Activated CD8-positive, alpha-beta memory T cell treated with anti-CD3 and anti-CD28 coated beads for 24 hours (primary cell): ENCODE measurements at regions not wholly inside any gene's neighbourhood (a gene's known extent, or its start where the extent isn't known, plus 50 kb on each side); places are given as distances from the start of the nearest gene placed in this dataset.

Experiments used
- DNase-seq: peaks from one replicate; pipeline ENCODE4 v3.0.0-alpha.2; 2020

DNA sequence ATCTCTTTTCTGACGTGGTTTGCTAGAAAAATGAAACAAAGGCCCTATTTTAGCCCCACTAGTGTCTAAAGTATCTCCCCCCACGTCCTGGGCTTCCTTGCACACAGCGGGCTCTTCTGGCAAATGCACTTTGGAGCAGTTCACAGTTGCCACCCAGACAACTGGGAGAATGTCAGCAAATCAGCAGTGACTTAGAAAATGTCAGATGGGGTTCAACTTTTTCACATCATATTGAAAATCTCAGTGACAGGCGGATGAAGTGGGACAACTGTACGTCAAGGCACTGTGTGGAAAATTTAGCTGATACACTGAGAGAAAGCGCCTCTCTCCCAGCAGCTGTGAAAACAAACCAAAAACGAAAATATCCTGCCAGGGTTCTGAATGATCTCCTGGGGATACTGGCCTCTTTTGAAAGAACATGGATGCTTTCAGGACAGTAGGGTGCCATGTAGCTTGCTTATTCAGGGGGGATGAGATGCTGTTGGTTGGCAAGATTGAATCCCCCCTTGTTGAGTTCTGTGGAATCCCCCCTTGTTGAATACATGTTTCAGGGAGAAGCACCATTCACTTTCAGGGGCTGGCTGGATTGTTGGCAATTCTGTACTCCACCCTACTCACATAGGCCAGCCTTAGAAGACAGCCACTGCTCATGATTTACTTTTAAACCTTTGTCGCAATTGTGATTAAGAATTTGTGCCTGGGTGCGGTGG, 372.8 kb upstream of the CELF2 start:
- no peak for DNase-seq

DNA sequence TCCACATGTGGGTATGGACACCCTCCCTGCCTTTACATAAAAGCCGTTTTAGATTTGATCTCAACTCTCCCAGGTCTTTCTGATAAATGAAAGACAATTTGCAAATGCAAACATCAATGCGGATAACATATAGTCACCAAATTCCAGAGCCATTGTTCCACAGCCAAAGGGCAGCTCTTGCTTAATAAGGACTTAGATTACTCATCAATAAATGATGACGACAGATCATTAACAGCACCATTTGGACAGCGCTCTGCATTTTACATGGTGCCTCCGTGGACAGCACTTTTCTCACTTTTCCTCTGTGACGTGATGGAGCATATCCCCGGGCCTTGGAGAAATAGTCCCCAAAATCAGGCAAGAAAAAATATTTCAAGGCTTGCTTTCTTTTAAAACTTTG, 370.3 kb upstream of the CELF2 start:
- no peak for DNase-seq

DNA sequence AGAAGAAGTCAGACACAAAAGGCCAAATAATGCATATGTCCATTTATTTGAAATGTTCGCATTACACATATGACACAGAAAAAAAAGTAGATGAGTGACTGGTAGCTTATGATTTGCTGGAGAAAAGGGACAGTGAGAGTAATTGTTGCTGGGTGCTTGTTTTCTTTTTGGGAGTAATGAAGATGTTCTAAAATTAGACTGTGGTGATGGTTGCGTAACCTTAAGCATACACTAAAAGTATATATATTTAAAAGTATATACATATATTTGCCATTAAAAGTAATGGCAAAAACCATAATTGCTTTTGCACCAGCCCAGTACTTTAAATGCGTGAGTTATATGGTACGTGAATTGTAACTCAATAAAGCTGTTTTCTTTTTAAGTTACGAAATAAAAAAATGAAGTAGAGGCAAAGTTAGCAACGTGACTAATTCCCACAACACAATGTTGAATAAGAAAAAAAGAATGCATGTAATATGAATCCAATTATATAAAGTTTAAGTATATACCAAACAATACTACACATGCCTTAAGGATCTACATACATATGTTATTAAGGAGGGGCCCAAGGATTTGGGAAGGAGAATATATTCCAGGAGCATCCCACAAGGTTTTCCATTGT, 360.4 kb upstream of the CELF2 start:
- DNase-seq = no peak

DNA sequence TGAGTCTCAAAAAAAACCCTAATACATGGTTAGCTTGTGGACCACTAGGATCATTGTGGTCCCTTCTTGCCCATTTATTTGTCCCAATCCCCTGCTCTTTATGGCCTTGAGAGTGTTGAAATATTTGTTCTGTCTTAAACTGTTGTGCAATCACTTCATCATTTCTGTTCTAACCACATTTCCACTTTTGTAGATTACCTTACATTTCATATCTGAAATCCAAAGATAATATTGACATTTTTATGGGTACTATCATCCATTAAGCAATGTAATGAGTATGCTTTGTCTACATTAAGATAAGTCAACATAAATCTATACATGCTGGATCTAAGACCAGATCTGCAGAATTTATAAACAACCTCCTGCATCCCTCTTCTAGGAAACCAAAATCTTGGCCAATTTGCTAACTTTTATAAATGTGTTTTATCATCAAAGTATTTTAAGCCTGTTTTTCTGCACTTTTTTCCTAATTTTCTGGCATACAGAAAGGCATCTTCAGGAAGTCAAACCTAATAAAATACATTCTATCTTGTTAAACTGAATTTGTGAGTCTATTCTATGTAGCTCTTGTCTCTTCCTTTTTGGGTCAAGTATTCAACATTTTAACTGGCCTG, 359.4 kb upstream of the CELF2 start:
- no peak for DNase-seq

DNA sequence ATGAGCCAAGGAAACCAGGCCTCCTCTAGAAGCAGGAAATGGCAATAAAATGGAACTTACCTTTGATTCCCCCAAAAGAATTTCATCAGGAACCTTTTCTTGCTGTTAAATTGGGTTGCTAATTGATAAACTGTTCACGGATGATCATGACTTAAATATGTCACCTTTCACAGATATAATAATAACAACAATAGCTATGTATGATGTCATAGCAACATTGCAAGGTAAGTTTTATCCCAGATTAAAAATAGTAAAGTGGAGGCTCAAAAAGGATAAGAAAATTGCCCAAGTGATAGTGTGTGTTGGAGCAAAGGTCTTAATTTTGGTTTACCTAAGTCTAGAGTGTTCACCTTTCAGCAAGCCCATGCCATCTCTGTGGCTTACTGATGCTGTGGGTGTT, 357.6 kb upstream of the CELF2 start:
- DNase-seq = no peak

DNA sequence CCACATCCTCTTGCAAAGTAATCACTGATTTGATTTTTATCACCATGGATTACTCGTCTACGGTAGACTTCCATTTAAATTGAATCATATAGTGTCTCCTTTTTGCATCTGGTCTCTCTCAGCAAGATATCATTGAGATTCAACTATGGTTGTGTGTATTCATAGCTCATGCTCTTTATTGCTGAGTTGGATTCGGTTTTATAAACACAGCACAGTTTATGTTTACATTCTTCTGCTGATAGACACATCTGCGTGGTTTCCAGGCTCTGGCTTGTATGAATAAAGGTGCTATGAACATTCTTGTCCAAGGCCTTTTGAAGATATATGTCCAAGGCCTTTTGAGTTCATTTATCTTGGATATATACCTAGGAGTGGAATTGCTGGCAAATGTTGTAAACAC, 356.5 kb upstream of the CELF2 start:
- DNase-seq = no peak

DNA sequence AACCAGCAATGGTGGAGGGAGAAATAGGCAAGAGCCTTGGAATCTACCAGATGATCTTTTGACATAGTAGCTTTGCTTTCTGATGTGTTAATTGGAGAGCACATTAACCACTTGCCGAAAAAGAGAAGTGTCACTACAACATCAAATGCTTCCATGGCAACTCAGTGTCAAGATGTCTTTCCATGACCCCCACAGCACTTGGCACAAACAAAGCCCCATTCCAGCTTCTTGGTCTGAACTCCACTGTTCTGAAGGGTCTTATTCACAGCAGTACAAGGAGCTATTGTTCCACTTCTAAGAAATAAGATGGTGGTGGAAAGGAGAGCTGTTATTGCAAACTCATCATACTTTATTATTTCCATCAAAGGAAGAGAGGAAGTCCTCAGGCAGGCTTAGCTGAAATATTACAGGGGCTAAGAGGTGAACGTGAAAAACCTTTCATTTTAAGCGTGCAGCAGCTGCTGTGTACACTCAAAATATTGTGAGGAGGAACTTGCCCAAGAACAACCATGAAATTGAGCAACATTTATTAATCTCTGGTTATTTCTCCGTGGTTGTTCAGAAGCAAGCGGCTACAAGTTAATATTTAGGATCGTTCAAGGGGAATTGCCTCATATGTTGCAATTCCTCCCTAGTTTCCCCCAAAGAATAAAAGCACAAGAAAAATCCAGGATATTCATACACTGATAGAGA, 354.8 kb upstream of the CELF2 start:
- no peak for DNase-seq

DNA sequence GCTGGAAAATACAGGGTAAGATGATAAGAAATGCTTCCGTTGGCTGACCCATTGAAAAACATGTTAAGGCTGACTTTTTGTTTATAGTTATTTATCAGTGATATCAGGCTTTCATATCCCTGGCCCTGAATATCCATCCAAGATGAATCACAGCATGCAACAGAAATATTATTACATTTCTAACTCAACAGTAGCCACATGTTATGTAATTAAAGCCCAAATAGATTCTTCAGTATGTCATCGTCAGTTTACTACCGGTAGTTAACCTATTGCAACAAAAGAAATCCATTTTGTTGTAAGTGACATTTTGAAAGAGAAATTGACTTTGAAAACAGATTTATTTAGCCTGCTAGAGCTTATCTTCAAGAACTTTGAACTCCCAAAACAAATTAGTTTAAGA, 354.1 kb upstream of the CELF2 start:
- no peak for DNase-seq

DNA sequence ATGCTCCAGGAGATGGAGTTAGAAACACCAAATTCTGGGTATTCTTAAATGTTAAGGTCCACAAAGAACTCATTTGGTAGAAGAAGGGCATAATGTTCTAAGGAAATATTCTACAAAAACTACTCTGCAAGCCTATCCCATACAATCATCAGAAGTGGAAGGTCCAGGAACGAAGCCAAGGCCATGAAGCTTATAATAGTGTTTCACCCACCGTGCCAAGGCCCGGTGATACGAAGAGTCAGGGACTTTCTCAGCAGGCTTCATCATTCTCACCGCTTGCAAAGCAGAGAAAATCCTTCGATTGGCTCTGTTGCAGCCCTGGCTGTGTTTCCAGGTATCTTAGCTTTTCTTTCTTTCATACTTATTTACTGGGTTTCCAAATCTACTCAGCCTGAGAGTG, 351.9 kb upstream of the CELF2 start:
- no peak for DNase-seq

DNA sequence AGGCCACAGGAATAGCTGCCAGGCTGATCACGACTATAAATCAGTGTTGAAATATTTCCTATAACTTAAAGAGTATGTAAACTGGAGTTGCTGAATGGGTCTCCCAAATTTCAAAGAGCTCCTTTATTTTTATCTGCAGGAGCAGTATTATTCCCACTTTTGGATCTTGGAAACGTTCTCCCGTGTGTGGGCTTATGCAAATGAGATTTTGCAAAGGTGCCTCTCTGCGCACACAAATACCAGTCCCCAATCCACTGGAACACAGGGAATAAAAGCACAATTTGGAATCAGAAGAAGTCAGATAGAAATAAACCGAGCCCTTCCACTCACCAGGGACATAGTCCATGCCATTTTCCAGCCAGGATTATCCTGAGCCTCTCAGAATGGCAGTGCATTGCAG, 350.2 kb upstream of the CELF2 start:
- no peak for DNase-seq

DNA sequence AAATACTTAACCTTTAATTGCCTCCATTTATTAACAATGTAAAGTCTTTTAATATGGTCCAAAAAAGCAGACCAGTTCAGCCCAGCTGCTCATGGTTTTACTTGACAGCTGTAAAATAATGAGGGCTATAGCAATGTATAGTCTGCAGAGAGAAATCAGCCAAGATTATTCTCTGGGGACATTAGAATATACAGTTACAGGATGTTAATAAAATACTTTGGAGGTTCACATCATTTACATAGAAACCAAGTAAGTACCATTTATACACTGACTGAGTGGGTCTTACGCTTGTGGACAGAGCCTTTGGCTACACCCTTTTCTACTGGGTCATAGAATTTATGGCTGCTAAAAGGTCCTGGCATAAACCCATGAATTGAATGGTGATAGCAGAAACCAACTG, 340.7 kb upstream of the CELF2 start:
- DNase-seq = no peak

DNA sequence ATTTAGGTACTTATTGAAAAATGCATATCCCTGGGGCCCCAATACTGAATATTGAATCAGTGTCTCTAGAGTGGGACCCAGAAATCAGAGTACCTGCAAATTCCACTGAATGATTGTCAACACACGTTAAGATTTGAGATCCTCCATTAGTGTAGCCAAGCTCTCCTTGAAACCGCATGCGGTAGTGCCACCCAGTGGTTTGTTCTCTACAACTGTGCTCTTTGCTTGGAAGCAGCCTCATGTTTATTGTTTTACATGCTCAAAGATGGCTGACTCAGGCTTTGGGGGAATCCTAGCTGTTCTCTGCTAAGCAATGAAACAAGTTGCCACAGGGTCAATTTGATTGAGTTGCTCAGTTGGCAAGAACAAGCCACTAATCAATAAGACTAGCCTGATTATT, 340.2 kb upstream of the CELF2 start:
- DNase-seq = no peak

DNA sequence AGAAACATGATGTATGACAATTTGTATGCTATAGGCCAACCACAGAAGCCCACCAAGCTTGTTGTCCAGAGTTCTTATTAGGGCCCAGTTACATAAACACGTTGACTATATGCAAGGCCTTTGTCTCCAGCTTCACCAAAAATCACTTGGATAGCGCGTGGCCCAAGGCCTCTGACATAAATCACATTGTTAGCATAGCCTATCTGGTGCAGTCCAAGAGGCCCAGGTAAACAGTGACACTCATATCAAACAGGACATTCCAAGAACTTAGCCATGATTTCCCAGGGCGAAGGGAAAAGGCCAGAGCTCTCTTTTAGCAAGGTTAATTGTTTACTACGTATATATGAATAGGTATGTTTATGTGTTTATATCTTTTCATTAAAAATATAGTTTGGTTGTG, 337.2 kb upstream of the CELF2 start:
- DNase-seq = no peak

DNA sequence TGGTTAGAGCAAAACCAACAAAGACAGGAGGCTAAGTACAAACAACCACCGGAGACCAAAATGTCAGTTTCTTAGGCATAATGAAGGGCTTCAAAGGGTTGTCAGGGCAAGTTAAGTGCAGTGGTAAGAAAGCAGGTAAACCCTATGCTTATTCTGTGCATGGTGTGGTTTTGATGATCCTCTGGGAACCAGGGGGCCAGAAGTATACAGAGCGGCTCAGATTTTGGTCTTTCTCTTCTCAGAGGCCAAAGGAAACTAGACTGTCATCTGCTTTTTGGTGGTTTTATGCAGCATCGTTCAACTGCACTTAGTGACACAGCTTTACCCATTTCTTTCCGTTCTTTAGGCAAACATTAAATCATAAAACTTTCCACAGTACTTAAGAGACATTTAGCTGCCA, 332.7 kb upstream of the CELF2 start:
- DNase-seq = no peak

DNA sequence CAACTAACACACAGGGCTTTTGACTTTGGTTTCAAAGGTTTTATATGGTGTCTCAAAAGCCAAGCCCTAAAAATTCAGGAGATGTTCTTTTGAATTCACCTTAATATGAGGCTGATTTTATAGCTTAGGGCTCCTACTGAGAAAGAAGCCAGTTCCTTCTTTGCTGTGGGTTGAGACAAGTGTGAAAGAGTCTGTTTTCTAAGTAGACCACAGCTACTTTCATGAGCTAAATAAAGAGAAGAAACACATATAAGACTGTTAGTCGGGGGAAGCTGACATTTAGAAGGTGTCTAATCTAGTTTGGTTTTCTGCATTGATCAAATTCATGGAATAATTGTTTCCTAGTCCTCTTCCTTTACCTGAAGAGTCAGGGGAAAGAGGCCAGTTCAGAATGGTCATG, 332.1 kb upstream of the CELF2 start:
- no peak for DNase-seq

DNA sequence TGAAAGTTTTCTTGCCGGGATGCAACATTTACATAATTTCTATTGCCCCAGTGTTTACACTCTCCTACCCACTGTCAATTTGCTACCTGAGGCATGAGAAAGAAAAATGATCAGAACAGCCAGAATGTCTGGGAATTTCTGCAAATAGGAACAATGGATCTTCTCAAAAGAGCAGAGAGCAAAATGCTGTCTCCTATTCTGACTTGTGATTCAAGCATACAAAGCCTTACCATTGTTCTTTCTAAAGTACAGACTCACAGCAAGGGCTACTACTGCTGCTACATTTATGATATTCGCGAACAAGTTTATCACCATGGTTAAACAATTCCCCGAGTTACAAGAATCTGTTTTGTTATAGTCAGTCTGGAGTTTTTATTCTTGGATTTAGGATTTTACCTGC, 329.9 kb upstream of the CELF2 start:
- no peak for DNase-seq

DNA sequence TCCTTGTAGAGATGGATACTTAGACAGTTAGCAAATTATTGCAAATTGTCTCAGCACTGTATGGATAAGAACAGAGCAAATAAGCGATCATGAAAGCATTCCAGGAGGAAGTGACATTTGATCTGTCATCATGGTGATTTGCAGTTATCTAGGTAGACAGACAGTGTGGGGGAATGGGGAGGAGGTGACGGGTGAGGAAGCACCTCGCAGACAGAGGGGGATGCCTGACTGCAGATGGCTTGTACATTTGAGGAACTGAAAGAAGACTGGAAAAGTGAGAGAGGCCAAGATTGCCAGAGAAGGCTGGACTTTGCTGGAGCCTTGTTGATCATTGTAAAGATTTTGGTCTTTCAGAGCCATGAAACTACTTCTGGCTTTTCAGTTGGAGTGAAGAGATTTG, 318.2 kb upstream of the CELF2 start:
- DNase-seq = no peak

DNA sequence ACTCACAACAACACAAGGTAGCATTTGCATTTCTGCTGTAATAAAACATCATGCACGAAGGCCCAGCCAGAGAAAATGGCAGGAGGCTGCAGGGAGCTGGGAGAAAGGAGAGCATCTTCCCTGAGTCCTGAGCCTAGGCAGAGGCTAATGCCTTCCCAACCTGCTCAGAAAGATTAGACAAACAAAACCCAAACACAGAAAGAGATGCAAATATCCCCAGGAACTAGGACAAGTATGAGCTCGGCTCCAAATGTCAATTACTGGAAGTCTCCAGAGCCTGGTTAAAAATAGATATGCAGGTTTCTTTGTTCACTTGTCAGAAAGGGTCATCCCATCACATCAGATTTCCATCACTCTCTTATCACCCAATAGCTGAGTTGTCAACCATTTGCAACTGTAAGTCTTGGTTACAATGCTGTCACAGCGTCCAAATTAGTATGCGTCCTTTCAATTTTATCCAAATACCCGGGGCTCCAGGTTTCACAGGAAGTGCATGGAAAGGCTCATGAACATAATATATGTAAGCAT, 316.5 kb upstream of the CELF2 start:
- no peak for DNase-seq

DNA sequence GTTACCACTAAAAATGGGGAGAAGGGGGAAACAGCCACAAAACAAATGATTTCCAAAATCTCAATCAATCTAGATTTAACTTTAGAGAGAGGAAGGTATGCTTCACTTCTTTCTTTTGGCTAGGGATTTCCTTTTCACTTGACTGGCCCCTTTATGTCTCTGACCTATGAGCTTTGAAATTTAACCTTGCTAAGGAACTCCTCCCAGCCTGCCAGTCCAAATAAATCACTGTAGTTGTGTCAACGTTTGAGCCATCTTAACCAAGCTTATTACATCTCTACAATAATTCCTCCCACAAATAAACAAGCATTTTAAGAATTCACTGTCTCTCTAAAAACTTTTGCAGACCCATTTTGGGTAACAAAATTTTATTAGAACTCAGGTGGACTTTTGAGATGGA, 315.5 kb upstream of the CELF2 start:
- no peak for DNase-seq

DNA sequence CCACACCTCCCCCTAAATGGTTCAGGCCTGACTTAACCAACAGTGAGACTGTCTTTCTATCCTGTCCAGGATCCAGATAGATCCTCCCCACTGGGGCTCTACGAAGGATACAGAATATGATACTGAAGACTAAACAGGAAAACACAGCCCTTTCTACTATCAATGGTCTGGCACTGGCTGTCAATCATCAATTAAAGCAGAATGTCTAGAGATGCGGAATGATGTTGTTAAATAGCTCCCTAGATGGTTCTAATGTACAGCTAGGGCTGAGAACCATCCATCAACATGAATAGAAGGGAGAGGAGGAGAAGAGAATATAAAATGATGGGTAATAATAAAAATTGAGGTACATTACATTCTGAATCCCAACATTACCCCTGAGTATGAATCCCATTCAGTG, 314.3 kb upstream of the CELF2 start:
- no peak for DNase-seq

DNA sequence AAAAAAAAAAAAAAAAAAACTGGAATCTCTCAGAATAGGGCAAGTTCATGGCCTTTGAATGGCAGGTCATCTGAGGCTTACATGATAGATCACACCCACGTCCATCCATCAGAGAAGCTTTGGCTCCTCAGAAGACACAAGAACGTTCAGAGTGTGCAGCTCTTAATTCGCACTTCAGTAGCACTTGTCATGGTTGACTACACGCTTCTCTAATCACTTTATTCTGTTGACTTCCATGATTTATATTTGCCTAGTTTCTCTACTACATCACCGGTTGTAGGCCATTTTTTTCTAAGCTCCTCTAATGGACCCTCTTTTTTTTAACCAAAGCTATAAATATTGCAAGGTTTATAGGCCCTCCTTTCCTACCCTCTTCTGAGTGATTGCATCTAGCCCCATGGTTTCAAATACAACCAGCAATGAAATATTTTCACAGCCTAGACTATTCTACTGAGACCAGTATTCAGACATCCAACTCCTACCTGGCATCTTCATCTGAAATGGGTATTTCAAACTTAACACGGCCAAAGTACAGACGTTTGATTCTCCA, 305.4 kb upstream of the CELF2 start:
- DNase-seq = no peak

DNA sequence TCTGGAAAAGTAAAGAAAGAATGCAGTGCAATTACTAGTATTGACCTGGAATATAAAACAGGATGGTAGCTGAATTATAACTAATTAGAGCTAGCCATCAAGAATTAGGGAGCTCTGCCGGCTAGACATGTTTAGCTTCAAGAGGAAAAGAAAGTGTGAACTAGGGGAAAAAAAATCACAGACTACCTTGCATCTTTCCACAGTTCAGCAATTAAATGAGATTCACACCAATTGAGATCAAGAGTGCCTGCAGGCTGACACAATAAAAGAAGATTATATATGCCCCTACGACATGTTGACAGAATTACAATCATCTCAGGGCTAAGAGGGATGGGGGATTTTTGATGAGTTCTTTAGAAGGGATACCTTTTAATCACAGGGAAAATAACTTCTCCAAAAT, 303.3 kb upstream of the CELF2 start:
- DNase-seq = no peak

DNA sequence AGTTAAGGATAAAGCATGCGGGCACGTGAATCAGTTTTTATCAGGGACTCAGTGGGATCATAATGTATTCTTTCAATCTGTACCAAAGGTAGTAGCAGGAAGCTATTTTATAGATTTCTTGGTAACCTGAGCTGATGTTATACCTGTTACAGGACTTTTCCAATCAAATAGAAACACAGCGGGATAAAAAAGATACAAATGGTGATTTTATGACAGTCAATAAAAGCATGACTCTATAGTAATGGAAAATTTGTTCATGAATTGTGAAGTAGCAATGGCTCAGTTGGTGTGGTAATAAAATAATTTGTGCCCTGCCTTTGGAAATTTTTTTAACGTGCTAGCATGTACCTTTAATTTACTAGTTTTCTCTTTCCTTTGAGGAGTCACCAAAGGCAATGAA, 300.7 kb upstream of the CELF2 start:
- no peak for DNase-seq

DNA sequence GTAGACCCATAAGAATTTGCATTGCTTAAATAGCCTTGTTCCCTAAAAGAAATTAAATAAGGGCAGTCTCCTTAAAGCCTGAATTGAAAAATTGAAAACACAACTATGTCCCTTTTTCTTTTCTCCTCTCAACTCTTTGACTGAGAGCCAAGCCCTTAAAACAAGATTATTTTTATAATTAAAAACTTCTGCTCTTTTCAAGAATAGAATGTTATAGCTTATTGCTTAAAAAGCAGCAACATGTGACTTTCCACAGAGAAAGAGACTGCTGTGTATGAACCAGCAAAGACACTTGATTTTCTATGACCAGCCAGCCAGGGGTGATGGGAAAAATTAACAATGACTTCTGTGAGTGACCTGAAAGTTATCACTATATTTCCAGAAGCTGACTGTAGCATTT, 295.2 kb upstream of the CELF2 start:
- no peak for DNase-seq
